T-helper 2 cell treated with Interferon-gamma antibody and Interleukin-4, amounts not matched to agents 100 ng/mL and 5 ng/mL, for 36 hours (primary cell): ENCODE measurements at regions not wholly inside any gene's neighbourhood (a gene's known extent, or its start where the extent isn't known, plus 50 kb on each side); places are given as distances from the start of the nearest gene placed in this dataset.

Source experiments
- intact Hi-C: fragments of 100-400 bp; cut with micrococcal nuclease; formaldehyde crosslinking; loops from one replicate; pipeline ENCODE4 v1.15.1; 2023

GRCh38 chr4:108342325-108342970 is 173.7 kb upstream of the LEF1 start:
- intact Hi-C loops: loop anchor here (5.0 kb wide), 1 partner anchor 230 kb away; no protein-coding TSS in a partner anchor

- intact Hi-C loops: no loop called here
Measured at GRCh38 chr4:108337923-108338322, 169.2 kb upstream of the LEF1 start.

GRCh38 chr4:108336076-108336475 is 167.3 kb upstream of the LEF1 start:
- intact Hi-C loops: no loop called here

GRCh38 chr4:108335081-108335480 is 166.3 kb upstream of the LEF1 start:
- intact Hi-C loops: no loop called here

GRCh38 chr4:108334031-108334430 is 165.3 kb upstream of the LEF1 start:
- intact Hi-C loops: no loop called here

- intact Hi-C loops: no loop called here
Measured at GRCh38 chr4:108333353-108333942, 164.7 kb upstream of the LEF1 start.

- intact Hi-C loops: no loop called here
Measured at GRCh38 chr4:108331905-108332632, 163.3 kb upstream of the LEF1 start.

GRCh38 chr4:108328383-108328732 is 159.6 kb upstream of the LEF1 start:
- intact Hi-C loops: no loop called here

- intact Hi-C loops: no loop called here
Measured at GRCh38 chr4:108327642-108328382, 159.1 kb upstream of the LEF1 start.

GRCh38 chr4:108325561-108325960 is 156.8 kb upstream of the LEF1 start:
- intact Hi-C loops: no loop called here

- intact Hi-C loops: no loop called here
Measured at GRCh38 chr4:108324450-108324849, 155.7 kb upstream of the LEF1 start.

GRCh38 chr4:108322497-108322896 is 153.8 kb upstream of the LEF1 start:
- intact Hi-C loops: no loop called here

- intact Hi-C loops: no loop called here
Measured at GRCh38 chr4:108320061-108320460, 151.3 kb upstream of the LEF1 start.

GRCh38 chr4:108317377-108317776 is 148.6 kb upstream of the LEF1 start:
- intact Hi-C loops: loop anchor here (5.0 kb wide), 1 partner anchor 40 kb away; no protein-coding TSS in a partner anchor

- intact Hi-C loops: loop anchor here (5.0 kb wide), 1 partner anchor 42 kb away; no protein-coding TSS in a partner anchor
Measured at GRCh38 chr4:108315694-108316093, 147.0 kb upstream of the LEF1 start.

GRCh38 chr4:108314900-108315589 is 146.3 kb upstream of the LEF1 start:
- intact Hi-C loops: loop anchor here (5.0 kb wide), 1 partner anchor 42 kb away; no protein-coding TSS in a partner anchor

- intact Hi-C loops: no loop called here
Measured at GRCh38 chr4:108313546-108314339, 145.0 kb upstream of the LEF1 start.

- intact Hi-C loops: no loop called here
Measured at GRCh38 chr4:108311313-108311712, 142.6 kb upstream of the LEF1 start.

- intact Hi-C loops: no loop called here
Measured at GRCh38 chr4:108303488-108304177, 134.9 kb upstream of the LEF1 start.
